H1 (cell line): ENCODE measurements at regions not wholly inside any gene's neighbourhood (a gene's known extent, or its start where the extent isn't known, plus 50 kb on each side); places are given as distances from the start of the nearest gene placed in this dataset.

Experiments used
- POLR2A ChIP-seq, 2 experiments: IDR thresholded peaks; 1 replicate in 1 of 2; 2 replicates in 1 of 2; pipeline ENCODE4 v1.6.1; 2011; ENCODE audit warnings: low read depth in 2 of 2, low read length in 2 of 2, mild to moderate bottlenecking in 2 of 2; ENCODE audit errors: control extremely low read depth in 1 of 2
- POLR2AphosphoS5 ChIP-seq: IDR thresholded peaks from 2 replicates; pipeline ENCODE4 v1.6.1; 2011; ENCODE audit warnings: low read depth, low read length
- SIN3A ChIP-seq, 2 experiments: IDR thresholded peaks in 1 of 2; conservative IDR thresholded peaks in 1 of 2; 2 replicates each; pipeline ENCODE4 v1.6.1; 2011 to 2012; ENCODE audit warnings: low read length in 2 of 2, improper control_type of control experiment in 1 of 2, low read depth in 1 of 2, mild to moderate bottlenecking in 1 of 2
- TF ChIP-seq, protein P1 (sequence below), 3 experiments: IDR thresholded peaks; 1 replicate in 2 of 3; 2 replicates in 1 of 3; pipeline versions ENCODE4 v1.5.1 to v1.6.1; 2011; ENCODE audit warnings: low read length in 3 of 3, mild to moderate bottlenecking in 3 of 3, inconsistent platforms in 2 of 3, low read depth in 1 of 3, moderate library complexity in 1 of 3; ENCODE audit not compliant: insufficient read depth in 1 of 3; ENCODE audit errors: control extremely low read depth in 1 of 3

DNA sequence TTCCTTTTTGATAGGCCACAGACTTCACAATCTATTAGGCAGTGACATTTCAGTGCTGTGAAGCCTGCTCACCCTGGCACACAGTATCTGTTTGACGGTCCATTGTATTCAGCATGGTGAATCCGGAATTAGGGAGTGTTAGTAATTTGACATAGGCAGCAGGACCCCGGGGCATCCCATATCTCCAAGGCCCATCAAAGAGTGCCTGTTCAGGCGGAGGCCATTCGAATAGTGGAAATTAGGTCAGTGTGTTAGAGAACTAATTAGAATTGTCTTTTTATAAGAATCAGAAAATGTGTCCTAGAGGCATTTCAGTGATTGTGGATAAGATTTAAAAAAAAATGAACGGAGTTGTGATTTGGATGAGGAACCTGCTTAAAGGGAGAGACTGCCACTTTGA, 818.8 kb upstream of the SOX11 start:
- TF ChIP-seq POLR2A (IDR thresholded peaks at IDR 0.05; ENCODE audit: control extremely low read depth in 1 of 2, low read depth in 2 of 2, low read length in 2 of 2), result no peak
- TF ChIP-seq, protein P1, sequence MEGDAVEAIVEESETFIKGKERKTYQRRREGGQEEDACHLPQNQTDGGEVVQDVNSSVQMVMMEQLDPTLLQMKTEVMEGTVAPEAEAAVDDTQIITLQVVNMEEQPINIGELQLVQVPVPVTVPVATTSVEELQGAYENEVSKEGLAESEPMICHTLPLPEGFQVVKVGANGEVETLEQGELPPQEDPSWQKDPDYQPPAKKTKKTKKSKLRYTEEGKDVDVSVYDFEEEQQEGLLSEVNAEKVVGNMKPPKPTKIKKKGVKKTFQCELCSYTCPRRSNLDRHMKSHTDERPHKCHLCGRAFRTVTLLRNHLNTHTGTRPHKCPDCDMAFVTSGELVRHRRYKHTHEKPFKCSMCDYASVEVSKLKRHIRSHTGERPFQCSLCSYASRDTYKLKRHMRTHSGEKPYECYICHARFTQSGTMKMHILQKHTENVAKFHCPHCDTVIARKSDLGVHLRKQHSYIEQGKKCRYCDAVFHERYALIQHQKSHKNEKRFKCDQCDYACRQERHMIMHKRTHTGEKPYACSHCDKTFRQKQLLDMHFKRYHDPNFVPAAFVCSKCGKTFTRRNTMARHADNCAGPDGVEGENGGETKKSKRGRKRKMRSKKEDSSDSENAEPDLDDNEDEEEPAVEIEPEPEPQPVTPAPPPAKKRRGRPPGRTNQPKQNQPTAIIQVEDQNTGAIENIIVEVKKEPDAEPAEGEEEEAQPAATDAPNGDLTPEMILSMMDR (IDR thresholded peaks at IDR 0.05; ENCODE audit: control extremely low read depth in 1 of 3, insufficient read depth in 1 of 3, low read depth in 1 of 3, low read length in 3 of 3), result no peak
- no peak for TF ChIP-seq POLR2AphosphoS5
- no peak for TF ChIP-seq SIN3A (conservative IDR thresholded peaks at IDR 0.05 in 1 of 2, IDR thresholded peaks at IDR 0.05 in 1 of 2; ENCODE audit: low read depth in 1 of 2, low read length in 2 of 2)
